Lower leg skin (tissue), 4 donors: ENCODE measurements at regions not wholly inside any gene's neighbourhood (a gene's known extent, or its start where the extent isn't known, plus 50 kb on each side); places are given as distances from the start of the nearest gene placed in this dataset.

Experiments used
- DNase-seq, 2 donors: peaks; one replicate each; pipeline ENCODE4 v3.0.0-alpha.2; 2019; ENCODE audit warnings: low spot score in 2 of 2
- H3K4me3 ChIP-seq: fragments of 200-600 bp; sonication (generic); 2 replicates; pipeline ENCODE4 v1.5.1; 2017; ENCODE audit warnings: mild to moderate bottlenecking, low read depth; ENCODE audit not compliant: poor library complexity, severe bottlenecking
- CTCF ChIP-seq, 3 donors: fragments of 450-650 bp; IDR thresholded peaks; one replicate each; pipeline ENCODE4 v1.5.1; 2016; ENCODE audit warnings: antibody characterized with exemption in 3 of 3, mild to moderate bottlenecking in 3 of 3, moderate library complexity in 2 of 3
- POLR2A ChIP-seq, 2 donors: fragments of 450-650 bp; IDR thresholded peaks; one replicate each; pipeline ENCODE4 v1.6.1; 2016 to 2017; ENCODE audit warnings: antibody characterized with exemption in 2 of 2, mild to moderate bottlenecking in 1 of 2, moderate library complexity in 1 of 2
- WGBS, 2 donors: methylation state at CpG; one replicate each; pipeline ENCODE4 v1.1.5; 2018; 5-methylcytosine and 5-hydroxymethylcytosine counted together
- intact Hi-C: fragments of 100-400 bp; cut with DNase I; formaldehyde crosslinking; loops from one replicate; pipeline ENCODE4 v1.15.0; 2023; ENCODE audit warnings: low total_unique reads

GRCh38 chr11:15594607-15595006, 479.9 kb downstream of the INSC start:
- no peak for DNase-seq
- intact Hi-C loops: no loop called here
- WGBS, 2 donors: 62 to 81% methylated on average over 4 of the region's 4 CpGs
- H3K4me3 ChIP-seq: no peak overlapping the region
- TF ChIP-seq POLR2A (IDR thresholded peaks at IDR 0.05) (no peak), CTCF (IDR thresholded peaks at IDR 0.05) (no peak)

- no peak for DNase-seq
- WGBS, 2 donors: 100% methylated on average over 3 of the region's 3 CpGs
- intact Hi-C loops: no loop called here
- TF ChIP-seq POLR2A (IDR thresholded peaks at IDR 0.05): no peak
- TF ChIP-seq CTCF (IDR thresholded peaks at IDR 0.05): no peak
- H3K4me3 ChIP-seq: no peak overlapping the region
These were observed 484.7 kb downstream of the INSC start for GRCh38 chr11:15599376-15599775.

GRCh38 chr11:15602047-15602446, 487.3 kb downstream of the INSC start:
- no peak overlapping the region for H3K4me3 ChIP-seq
- WGBS, 2 donors: 89 to 94% methylated on average over 3 of the region's 3 CpGs
- DNase-seq: no peak
- TF ChIP-seq POLR2A (IDR thresholded peaks at IDR 0.05): no peak
- TF ChIP-seq CTCF (IDR thresholded peaks at IDR 0.05): no peak
- intact Hi-C loops: no loop called here

GRCh38 chr11:15602785-15603567, 488.3 kb downstream of the INSC start:
- TF ChIP-seq CTCF (IDR thresholded peaks at IDR 0.05) (no peak), POLR2A (IDR thresholded peaks at IDR 0.05) (no peak)
- 10 to 13% methylated on average over 6 of the region's 6 CpGs for WGBS, 2 donors
- H3K4me3 ChIP-seq: no peak overlapping the region
- intact Hi-C loops: no loop called here
- peak in 1 of 2 donors; percentile 18 for DNase-seq

- WGBS, 2 donors: 83 to 95% methylated on average over 2 of the region's 2 CpGs
- TF ChIP-seq POLR2A (IDR thresholded peaks at IDR 0.05) (no peak), CTCF (IDR thresholded peaks at IDR 0.05) (no peak)
- H3K4me3 ChIP-seq: no peak overlapping the region
- no peak for DNase-seq
- intact Hi-C loops: no loop called here
These were observed 490.4 kb downstream of the INSC start for GRCh38 chr11:15605094-15605493.
